Left lobe of liver (tissue), 2 donors: ENCODE measurements at regions not wholly inside any gene's neighbourhood (a gene's known extent, or its start where the extent isn't known, plus 50 kb on each side); places are given as distances from the start of the nearest gene placed in this dataset.

ENCODE experiments used
- ATAC-seq: fragments of 200-7000 bp; cut with Tn5 transposase; one replicate; pipeline ENCODE4 v1.9.1; 2020; ENCODE audit warnings: mild to moderate bottlenecking, moderate library complexity
- DNase-seq: peaks from one replicate; pipeline ENCODE4 v3.0.0-alpha.2; 2020; ENCODE audit warnings: low spot score
- donor health status: DM: no; HTN: no; CAD: no; lungs with moderate emphysema.
- donor health status: DM: no; HTN: yes; CAD: no.

DNA sequence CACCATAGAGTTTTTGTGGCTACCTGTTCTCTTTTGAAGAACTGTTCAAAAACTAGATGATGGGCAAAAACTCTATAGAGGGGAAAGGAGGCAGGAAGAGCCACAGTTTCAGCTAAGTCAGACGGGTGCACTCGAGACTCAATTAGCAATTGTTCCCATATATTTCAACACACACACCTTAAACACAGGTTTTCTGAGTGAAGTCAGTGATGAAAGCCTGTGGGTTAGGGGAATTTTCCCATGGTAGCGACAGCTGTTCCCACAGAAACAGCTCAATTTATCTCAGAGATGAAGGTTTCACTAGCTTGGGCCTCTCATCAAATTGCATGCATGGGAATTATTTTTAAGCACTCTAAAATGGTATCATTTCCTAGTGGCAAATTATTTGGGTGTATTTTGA lies 143.4 kb downstream of the ZIC5 start:
- DNase-seq (no peak), ATAC-seq (no peak)

DNA sequence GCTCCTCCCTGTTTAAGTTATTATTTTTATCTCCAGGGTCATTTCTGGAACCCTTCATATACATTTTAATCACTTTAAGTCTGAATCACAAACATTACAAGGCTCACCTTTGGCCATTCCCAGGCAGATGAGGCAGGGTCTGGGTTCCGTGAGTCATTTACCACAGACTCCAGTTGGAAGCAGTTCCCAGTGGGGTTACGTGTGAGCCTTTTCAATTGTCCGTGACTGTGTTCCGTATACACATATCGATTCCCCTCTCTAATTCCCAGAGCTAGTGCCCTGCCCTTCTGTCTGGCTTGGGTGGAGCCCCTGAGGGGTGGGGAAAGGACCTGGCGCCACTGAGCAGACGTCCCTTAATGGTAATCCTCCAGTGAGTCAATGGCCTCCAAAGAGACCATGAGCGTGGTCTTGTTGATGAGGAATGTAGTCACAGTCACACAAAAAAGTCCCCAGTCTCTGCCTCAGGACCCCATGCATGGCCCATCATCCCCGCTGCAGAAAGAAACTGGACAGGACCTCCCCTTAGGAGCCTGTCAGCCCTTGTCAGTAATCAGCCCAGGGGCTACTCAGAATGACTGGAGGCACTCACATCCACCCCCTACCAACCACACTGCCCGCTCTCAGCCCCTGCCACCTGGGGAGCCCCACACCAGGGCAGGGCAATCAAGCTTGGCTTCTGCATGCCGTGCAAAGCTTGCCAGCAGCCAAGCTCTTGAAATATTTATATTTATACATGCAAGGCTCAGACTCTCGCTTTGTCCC lies 144.4 kb downstream of the ZIC5 start:
- ATAC-seq (no peak), DNase-seq (no peak)

DNA sequence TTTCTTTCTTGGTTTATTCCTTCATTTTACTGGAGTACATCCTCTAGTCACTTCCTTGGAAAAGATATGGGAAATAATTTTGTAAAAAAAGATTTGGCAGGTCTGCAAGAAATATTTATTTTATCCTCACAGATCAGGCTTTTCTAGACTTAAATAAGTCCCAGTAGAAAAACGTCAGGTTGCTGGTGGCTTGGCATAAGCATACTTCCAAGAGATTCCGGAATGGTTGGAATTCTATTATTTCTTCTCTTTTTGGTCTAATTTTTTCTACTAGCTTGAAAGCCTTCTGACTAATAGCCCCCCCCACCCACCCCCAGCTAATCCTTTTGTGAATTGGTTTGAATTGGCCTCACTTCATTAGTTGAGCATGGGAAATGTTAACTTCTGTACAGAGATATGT lies 147.6 kb downstream of the ZIC5 start:
- DNase-seq (no peak), ATAC-seq (no peak)

DNA sequence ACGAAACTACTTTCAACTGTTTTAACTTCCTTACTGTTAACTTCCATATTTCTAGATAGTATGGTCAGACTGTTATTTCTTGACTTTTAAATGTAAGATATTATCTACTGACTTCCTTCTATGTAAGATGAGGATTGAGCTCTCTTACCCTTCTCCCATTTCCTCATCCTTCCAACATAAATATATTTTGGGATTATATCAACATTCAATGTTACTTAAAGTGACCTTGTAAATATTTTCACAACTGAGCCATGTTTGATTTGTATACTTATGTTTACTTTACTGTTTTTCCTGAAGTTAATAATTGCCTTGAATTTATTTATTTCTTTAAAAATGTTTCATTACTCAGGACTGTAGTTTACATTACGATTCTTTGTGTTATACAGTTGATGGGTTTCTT lies 148.7 kb downstream of the ZIC5 start:
- DNase-seq (no peak), ATAC-seq (no peak)

DNA sequence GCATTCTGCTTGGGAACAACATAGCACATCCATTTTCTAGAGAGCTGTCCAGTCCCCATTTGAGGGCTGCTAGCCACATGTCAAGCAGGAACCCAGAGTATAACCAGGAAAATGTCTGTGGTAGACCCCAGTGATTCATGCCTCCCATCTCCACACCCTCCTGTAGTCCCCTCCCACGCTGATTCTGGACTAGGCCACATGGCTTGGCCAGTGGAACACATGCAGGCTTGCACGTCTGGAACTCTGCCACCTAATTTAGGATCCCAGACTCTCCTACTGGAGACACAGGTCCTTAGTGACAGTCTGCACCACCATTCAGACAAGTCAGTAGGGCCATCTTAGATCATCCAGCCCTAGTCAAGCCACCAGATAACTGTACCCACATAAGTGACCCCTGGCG lies 149.8 kb downstream of the ZIC5 start:
- no peak for ATAC-seq
- no peak for DNase-seq

DNA sequence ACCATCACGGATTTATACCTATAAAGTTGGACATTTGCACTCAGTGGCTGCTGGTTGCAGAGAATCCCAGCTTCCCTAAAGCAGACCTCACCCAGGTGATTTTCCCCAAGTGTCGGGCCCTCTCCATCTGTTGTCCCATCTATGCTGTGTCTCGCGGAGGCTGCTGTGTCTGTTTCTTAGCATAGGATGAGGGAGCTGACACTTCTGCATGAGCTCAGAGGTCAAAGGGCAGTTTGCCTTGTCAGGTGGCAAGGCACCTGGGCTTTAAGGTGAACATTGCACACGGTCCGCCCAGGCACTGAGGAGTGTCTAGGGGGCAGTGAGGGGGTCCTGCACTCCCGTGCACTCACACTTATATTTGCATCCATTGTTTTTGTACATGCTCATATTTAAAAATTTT lies 151.6 kb downstream of the ZIC5 start:
- no peak for DNase-seq
- ATAC-seq, result peak; percentile 47

DNA sequence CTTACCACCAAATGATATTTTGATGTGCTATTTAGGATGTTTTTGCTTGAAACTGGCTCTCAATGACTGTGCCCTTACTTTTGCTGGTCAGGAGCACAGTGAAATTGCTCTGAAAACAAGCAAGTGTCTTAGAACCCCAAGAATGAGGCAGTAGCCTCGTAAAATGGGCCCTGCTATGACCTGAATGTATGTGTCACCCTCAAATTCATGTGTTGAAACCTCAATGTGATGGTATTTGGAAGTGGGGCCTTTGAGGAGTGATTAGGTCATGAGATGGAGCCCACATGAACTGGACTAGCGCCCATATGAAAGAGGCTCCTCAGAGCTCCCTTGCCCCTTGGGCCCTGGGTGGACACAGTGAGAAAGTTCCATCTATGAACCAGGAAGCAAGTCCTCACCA lies 155.2 kb downstream of the ZIC5 start:
- no peak for ATAC-seq
- no peak for DNase-seq

DNA sequence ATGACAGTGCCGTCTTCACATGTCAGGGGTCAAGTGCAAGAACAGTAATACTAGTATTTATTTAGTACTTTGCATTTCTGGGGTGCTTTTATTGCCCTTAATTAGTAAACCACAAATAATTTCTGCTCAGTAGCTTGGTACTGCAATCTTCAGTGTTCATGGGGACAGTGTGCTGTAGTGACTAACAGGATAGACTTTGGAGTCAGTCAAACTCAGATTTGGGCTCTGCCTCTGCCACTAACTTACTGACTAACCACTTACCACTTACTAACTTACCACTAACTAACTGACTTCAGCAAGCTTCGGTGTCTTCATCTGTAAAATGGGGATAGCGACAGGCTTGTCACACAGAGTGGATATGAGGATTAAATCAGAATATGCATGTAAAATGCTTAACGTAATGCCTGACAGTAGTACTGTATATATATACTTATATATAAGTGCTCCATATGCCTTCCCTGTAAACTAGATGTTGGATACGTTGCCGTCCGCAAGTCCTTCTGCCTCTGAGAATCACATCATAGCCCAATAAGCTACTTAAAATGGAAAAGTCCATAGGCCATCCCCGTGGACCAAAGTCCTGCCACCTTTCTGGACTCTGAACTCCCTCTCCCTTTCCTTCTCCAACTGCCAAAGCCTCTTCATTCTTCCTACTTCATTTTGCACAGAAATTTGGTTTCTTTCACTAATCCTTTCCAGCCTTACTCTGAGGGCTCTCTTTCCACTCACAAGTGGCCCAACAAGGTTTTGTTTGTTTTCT lies 158.1 kb downstream of the ZIC5 start:
- no peak for DNase-seq
- peak; percentile 16 for ATAC-seq

DNA sequence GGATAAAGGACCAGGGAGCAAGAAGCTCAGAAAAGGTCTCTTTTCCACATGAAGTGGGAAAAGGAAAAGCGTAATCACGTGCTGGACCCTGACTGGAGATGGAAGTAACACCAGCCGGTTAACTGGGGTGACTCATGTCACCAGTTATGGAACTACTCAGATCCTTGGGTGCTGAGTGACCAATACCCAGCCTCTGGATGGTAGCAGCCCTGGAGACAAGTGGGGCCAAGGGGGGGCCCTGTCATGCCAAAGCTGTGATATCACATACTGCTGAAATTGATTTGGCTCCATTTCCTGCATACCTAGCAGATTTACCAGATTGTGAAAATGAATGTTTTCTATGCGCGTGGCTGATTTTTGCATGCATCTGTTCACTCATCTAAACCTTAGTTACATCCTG lies 158.9 kb downstream of the ZIC5 start:
- ATAC-seq (no peak), DNase-seq (no peak)

DNA sequence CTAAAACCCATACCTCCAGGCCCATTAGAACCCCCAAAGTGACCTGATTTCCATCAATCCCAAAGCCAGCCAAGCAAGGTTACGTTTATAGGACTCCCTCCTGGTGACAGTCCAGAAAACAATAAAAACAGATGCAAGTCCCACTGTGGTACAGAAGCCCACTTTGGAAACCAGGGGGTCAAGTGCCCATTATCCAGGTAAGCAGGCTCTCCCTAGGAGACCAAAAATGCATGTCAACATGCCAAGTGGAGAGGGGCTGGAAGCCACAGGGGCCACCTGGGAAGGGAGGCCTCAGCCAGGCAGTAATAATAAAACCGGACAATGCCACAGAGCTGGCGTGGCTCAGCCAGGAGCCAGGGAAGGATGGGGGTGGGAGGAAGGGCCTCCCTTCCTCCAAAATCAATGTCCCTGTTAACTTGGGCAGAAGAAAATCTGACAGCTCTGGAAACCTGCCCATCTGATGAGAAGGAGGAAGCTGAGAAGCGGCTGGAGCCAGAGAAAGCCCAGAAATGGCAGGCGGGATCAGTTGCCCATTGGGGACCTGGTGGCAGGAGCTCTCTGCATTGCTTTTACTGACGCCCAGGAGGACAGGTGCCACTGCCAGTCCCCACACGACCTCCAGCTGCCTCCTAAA lies 160.4 kb downstream of the ZIC5 start:
- ATAC-seq, result peak; percentile 21
- no peak for DNase-seq

DNA sequence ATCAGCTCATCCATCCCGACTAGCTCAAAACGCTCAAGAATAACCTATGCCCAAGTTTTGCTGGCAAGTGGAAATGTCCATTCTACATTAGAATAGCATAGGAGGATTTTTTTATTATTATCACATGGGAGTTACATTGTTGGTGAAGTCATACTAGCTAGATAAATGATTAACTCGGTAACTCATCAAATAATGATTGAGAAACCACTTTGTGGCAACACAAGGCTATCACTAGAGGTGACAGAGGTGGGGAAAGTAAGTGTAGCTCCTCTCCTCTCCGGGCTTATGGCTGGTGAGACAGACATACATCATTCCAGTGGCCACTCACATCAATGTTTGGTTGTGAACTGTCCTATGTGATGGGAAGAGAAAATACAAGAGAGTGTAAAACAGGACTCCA lies 161.6 kb downstream of the ZIC5 start:
- DNase-seq (no peak), ATAC-seq (peak; percentile 88)

DNA sequence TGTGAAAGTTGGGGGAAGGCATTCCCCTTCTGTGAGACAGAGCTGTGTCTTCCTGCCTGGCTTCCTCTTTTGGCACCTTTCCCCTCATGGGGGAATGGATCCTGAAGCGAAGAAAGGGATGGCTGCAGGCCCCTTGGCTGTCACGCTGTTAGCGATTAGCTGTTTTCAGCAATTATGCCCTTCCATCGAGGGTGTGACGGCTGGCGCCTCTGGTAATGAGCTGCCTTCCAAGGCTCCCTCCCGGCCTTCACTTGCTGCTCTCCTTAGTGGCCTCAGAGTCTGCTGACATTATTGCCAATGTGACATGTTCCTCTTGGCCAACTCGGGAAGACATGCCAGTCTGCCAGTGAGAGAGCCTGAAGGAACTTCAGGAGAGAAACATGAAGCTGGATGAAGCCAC lies 162.1 kb downstream of the ZIC5 start:
- ATAC-seq, result no peak
- DNase-seq, result no peak

DNA sequence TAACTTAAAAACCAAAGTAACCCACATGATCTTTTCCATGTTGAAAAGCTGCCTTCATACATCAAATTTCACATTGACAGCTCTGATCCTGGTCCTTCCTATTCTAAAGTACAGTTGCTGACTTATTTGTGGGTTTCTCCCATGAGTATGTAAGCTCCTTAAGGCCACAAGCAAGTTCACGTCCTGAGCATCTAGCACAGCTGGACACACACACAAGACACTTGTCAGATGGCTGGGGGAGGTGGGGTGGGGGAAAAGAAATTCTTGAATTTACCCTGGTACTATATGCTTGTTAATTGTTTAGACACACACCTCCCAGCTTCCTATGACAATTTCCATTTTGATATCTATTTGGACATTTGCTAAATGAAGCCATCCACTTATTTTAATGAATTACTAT lies 162.8 kb downstream of the ZIC5 start:
- no peak for ATAC-seq
- DNase-seq, result no peak

DNA sequence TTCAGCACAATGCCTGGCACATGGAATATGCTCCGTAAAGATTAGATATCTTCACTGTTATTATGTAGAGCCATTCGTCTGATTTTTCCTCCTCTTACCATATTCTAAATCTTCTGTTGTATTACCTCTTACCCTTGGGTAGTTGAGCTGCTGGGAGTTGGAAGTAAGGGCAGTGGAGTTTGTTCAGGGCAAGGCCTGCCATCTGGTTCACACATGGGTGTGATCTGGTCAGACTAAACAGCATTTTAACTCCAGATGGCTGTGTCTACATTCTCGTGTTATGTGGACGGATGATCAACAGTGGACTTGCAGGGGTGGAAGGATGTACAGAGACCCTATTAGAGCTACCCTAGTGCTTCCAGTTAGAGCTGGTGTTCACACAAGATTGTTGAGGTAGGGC lies 164.9 kb downstream of the ZIC5 start:
- ATAC-seq (no peak), DNase-seq (no peak)

DNA sequence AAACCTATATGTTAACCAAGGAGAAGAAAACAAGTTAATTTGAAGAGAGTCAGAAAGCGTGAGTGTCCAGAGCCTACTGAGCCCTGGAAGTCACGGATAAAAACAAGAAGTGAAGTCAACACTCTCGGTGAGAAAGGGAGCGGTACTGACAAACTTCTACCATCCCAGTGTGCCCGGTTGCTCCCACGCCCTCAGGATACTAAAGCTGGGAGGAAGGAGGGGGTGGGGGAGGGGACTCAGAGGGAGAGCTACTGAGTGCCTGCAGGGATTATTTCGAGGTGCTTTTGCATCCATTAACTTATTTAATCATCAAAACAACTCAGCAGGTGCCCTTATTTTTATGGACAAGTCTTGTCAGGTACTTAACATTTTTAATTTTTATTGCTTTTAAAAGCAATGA lies 166.2 kb downstream of the ZIC5 start:
- DNase-seq, result no peak
- no peak for ATAC-seq

DNA sequence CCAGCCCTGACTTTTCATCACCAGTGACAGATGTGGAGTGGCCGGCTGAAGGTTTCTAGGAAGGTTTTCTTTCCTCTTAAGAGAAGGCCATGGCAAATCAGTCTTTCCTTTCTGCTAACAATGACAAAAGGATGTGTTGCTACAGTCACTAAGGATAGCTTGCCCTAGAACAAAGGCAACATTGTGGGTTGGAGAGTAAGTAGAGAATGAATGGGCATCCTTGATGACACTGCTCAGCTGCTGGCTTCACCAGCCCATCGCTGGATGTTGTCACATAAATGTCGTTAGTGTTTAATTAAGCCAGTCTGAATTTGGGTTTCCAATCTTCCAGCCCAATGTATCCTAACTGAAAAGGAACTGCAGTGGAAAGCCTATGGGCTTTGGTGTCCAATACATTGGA lies 168.4 kb downstream of the ZIC5 start:
- ATAC-seq (no peak), DNase-seq (no peak)

DNA sequence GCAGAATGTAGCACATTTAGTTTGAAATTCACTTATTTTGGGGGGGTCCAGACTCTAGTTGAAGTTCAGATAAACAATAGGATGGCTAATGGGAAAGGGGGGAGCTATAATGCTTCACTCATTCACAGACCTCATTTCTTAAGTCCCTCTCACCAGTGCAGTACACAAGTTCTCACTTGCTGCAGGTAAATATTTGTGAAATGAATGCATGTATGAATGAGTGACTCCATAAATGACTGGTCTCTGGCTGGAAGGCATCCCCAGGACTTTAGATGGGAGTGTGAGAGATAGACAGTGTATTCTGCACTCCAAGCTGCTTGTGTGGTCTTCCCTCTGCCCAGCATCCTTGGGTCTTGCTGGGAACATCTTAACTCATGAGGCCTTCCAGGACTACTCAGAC lies 169.2 kb downstream of the ZIC5 start:
- DNase-seq (no peak), ATAC-seq (no peak)

DNA sequence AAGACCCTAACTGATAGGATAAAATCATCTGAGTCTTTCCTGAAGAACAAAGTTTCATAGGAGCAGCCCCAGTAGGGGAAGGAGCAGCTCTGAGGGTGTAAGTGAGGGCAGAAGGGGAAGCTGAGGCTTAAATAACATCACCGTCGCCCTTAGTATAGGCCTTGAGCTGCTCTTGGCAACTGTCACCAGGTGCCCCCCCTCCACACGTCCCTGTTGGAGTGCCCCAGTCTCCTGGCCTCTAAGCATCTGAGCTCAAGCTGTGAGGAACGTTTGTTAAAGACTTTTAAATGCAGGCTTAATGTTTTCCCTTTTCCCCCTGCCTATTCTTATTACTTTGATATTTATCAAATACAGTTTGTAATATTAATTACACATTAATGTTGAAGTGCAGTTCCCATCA lies 170.6 kb downstream of the ZIC5 start:
- no peak for DNase-seq

DNA sequence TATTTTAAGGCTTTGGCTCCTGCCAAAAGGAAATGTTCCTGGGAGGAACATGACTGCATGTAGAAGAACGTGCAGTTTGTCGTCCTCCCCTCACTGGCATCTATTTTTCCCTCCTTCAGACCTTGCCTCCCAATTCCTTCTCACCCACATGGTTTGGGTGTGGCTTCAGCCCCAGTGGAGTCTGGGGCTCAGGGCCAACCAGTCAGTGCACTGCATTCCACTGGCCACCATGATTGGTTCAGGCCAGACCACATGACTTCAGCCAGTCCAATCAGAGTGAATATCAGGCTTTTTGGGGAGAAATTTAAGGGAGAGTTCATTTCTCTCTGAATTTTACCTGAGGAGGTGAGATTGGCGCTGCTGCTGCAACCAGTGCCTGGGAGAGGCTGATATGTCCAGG lies 171.6 kb downstream of the ZIC5 start:
- no peak for DNase-seq
- ATAC-seq, result no peak

More for the DNA sequence above, 170.6 kb downstream of the ZIC5 start:
- ATAC-seq, result no peak

DNA sequence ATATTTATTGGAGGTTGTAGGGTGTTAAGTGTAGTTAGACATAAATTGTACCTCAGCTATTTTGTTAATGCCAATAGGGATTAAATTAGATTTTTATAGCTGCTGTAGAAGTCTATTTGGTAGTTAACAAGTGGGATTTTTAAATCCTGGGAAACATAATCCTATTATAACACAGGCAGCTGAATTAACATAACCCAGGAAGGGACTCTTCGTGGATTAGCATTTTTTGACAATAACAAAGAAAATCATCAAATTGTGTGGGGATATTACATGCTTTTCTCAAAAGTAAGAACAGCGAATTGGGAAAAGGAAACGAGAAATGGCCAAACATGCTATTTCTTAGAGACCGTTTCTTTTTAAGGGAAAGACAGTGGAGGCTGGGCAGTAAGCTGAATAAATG lies 172.8 kb downstream of the ZIC5 start:
- DNase-seq (no peak), ATAC-seq (no peak)

DNA sequence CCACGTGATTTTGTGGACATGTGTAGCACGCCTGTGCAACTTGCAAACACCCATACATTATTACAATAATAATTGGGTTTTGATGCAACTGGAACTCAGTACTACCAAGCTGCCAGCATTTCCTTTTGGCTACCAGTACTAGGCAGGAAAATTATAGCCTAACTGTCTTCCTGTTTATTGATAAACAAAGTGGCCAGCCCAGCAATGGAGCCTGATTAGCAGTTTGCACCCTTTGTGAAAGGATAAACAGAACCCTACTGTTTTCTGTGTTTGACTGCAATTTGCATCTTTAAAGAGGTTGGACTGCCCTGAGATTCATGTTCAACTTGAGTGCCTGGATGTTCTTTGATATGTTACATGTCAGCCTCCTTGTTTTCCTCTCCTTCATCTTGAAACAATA lies 173.9 kb downstream of the ZIC5 start:
- no peak for DNase-seq
- no peak for ATAC-seq

DNA sequence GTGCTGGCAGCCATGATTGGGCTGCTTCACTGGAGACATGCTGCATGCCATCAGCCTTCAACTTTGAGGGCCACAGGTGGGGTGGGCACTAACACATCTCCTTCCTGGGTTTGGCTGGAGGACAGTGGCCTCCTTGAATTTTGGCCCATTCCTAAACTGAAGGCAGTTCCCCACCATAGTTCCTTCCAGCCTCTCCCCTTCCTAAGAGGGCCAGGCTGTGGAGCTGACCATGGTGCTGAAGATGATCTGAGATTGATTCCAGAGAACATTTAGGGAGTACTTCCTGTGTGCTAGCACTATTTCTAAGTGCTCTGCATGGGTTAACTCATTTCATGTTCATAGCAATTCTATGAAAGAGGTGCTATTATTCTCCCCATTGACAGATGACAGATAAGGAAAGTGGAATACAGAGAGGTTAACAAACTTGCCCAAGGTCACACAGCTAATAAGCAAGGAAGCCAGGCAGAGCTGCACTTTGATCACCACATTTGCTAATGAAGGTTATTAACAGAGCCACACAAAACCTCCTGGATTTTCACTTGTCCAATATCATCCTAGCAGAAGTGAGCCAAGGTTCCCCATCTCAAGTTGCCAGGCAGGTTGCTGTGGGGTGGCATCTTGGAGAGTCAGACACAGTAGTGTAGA lies 175.3 kb downstream of the ZIC5 start:
- no peak for DNase-seq

More for the DNA sequence above, 175.3 kb downstream of the ZIC5 start:
- ATAC-seq, result peak; percentile 50
